ENCODE measurements at regions not wholly inside any gene's neighbourhood (a gene's known extent, or its start where the extent isn't known, plus 50 kb on each side); places are given as distances from the start of the nearest gene placed in this dataset.
A peak's percentile ranks its signal among the peaks of the same experiment; 100 is the strongest.

GRCh38 chr1:91575909-91576519 lies 75.4 kb downstream of the CDC7 start:
- no peak for ATAC-seq (ENCODE audit: low FRiP score in 2 of 2)
- no peak for DNase-seq
- H3K27ac ChIP-seq: no peak overlapping the region
- 52 to 57% methylated on average over 4 of the region's 4 CpGs for WGBS, 2 donors
- no peak for TF ChIP-seq POLR2AphosphoS5 (IDR thresholded peaks at IDR 0.05)
- TF ChIP-seq POLR2A (IDR thresholded peaks at IDR 0.05): no peak
- no peak for TF ChIP-seq EP300 (IDR thresholded peaks at IDR 0.05)
- TF ChIP-seq, protein P1, sequence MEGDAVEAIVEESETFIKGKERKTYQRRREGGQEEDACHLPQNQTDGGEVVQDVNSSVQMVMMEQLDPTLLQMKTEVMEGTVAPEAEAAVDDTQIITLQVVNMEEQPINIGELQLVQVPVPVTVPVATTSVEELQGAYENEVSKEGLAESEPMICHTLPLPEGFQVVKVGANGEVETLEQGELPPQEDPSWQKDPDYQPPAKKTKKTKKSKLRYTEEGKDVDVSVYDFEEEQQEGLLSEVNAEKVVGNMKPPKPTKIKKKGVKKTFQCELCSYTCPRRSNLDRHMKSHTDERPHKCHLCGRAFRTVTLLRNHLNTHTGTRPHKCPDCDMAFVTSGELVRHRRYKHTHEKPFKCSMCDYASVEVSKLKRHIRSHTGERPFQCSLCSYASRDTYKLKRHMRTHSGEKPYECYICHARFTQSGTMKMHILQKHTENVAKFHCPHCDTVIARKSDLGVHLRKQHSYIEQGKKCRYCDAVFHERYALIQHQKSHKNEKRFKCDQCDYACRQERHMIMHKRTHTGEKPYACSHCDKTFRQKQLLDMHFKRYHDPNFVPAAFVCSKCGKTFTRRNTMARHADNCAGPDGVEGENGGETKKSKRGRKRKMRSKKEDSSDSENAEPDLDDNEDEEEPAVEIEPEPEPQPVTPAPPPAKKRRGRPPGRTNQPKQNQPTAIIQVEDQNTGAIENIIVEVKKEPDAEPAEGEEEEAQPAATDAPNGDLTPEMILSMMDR (IDR thresholded peaks at IDR 0.05): no peak
- no peaks in the 10 kb centered on the region for H3K27me3 ChIP-seq
- H3K4me1 ChIP-seq: peaks cover 27 to 42% (median 30%) of the 10 kb centered on the region in 4 donors
- no peak overlapping the region for H3K4me3 ChIP-seq
- no peaks in the 10 kb centered on the region for H3K36me3 ChIP-seq
- H3K9me3 ChIP-seq: no peaks in the 10 kb centered on the region

GRCh38 chr1:91578320-91579109 lies 77.9 kb downstream of the CDC7 start:
- Histone ChIP-seq H3K27ac (peak overlapping the region in 1 of 4 donors; percentile 47), H3K9me3 (no peaks in the 10 kb centered on the region)
- WGBS, 2 donors: 68 to 79% methylated on average over 5 of the region's 5 CpGs

DNA sequence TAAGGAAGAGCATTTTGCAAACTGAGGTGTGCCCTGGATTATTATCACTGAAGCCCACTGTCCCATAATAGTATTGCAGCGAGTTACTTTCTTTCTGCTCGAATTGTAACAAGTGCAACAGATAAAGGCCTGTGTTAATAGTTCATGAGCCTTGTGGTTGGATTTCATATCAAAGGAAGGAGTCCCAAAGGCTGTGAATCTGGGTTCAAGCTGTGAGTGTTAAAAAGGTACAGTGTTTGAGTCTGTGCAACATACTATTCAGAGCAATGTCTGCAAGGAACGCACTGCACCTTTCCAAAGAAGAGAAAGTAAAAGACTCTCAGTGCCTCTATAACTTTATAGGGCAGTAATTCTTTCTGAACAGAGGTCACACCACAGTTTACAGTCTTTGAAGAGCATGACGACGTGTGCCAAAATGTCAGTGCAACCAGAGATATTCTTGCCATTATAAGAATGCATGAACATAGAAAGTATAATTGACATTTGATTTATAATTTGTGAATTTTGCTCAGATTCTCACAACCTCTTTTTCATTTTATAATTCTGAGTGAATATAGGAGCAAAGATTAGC lies 79.1 kb downstream of the CDC7 start:
- Histone ChIP-seq H3K27me3 (no peaks in the 10 kb centered on the region), H3K36me3 (no peaks in the 10 kb centered on the region), H3K4me3 (no peak overlapping the region), H3K27ac (no peak overlapping the region), H3K4me1 (peaks cover 16 to 31% (median 19%) of the 10 kb centered on the region in 4 donors), H3K9me3 (no peaks in the 10 kb centered on the region)
- DNase-seq (no peak), ATAC-seq (ENCODE audit: low FRiP score in 2 of 2) (no peak)
- TF ChIP-seq EP300 (IDR thresholded peaks at IDR 0.05) (no peak), POLR2AphosphoS5 (IDR thresholded peaks at IDR 0.05) (no peak), POLR2A (IDR thresholded peaks at IDR 0.05) (no peak)
- TF ChIP-seq, protein P1 (IDR thresholded peaks at IDR 0.05): no peak
- 55 to 79% methylated on average over 5 of the region's 5 CpGs for WGBS, 2 donors

More at GRCh38 chr1:91578320-91579109, 77.9 kb downstream of the CDC7 start:
- peak in 1 of 4 donors; percentile 37 for TF ChIP-seq EP300 (IDR thresholded peaks at IDR 0.05)
- TF ChIP-seq, protein P1 (IDR thresholded peaks at IDR 0.05): no peak
- DNase-seq (no peak), ATAC-seq (ENCODE audit: low FRiP score in 2 of 2) (peak in 1 of 2 donors; percentile 74)
- Histone ChIP-seq H3K4me3 (no peak overlapping the region), H3K4me1 (peaks cover 16 to 31% (median 20%) of the 10 kb centered on the region in 4 donors), H3K36me3 (no peaks in the 10 kb centered on the region), H3K27me3 (no peaks in the 10 kb centered on the region)

- Histone ChIP-seq H3K27me3 (no peaks in the 10 kb centered on the region), H3K4me3 (no peak overlapping the region), H3K36me3 (no peaks in the 10 kb centered on the region), H3K9me3 (no peaks in the 10 kb centered on the region), H3K4me1 (peaks cover 18 to 31% (median 19%) of the 10 kb centered on the region in 4 donors), H3K27ac (no peak overlapping the region)
- WGBS, 2 donors: 57 to 60% methylated on average over 4 of the region's 4 CpGs
- TF ChIP-seq EP300 (IDR thresholded peaks at IDR 0.05) (no peak), POLR2A (IDR thresholded peaks at IDR 0.05) (no peak), POLR2AphosphoS5 (IDR thresholded peaks at IDR 0.05) (no peak)
- TF ChIP-seq, protein P1 (IDR thresholded peaks at IDR 0.05): no peak
- ATAC-seq (ENCODE audit: low FRiP score in 2 of 2): peak in 1 of 2 donors; percentile 92
- no peak for DNase-seq
Measured at GRCh38 chr1:91582431-91582921, 81.8 kb downstream of the CDC7 start.

All from upper lobe of left lung (tissue), 6 donors.